PFSK-1 (cell line): ENCODE measurements at regions not wholly inside any gene's neighbourhood (a gene's known extent, or its start where the extent isn't known, plus 50 kb on each side); places are given as distances from the start of the nearest gene placed in this dataset.

Experiments
- FOXP2 ChIP-seq: optimal IDR thresholded peaks from 2 replicates; pipeline ENCODE3; 2011; ENCODE audit warnings: borderline replicate concordance, control low read depth, inconsistent platforms; ENCODE audit not compliant: insufficient read depth; ENCODE audit errors: extremely low read length, extremely low read depth
- POLR2AphosphoS5 ChIP-seq: IDR thresholded peaks from 2 replicates; pipeline ENCODE4 v1.6.1; 2012; ENCODE audit warnings: low read depth, mild to moderate bottlenecking, control low read depth, low read length, moderate library complexity
- REST ChIP-seq, 2 experiments: IDR thresholded peaks; 2 replicates each; pipeline versions ENCODE4 v1.6.1 to v1.8.0; 2011 to 2012; ENCODE audit warnings: low read depth in 2 of 2, low read length in 2 of 2, control low read depth in 1 of 2, inconsistent platforms in 1 of 2, mild to moderate bottlenecking in 1 of 2, moderate library complexity in 1 of 2; ENCODE audit not compliant: insufficient read depth in 1 of 2
- SIN3A ChIP-seq: IDR thresholded peaks from 2 replicates; pipeline ENCODE4 v1.6.1; 2012; ENCODE audit warnings: mild to moderate bottlenecking, low read length, moderate library complexity, borderline replicate concordance; ENCODE audit not compliant: insufficient read depth
- TAF1 ChIP-seq: IDR thresholded peaks from 2 replicates; pipeline ENCODE4 v1.6.1; 2012; ENCODE audit warnings: low read length, control low read depth, borderline replicate concordance; ENCODE audit not compliant: insufficient read depth

DNA sequence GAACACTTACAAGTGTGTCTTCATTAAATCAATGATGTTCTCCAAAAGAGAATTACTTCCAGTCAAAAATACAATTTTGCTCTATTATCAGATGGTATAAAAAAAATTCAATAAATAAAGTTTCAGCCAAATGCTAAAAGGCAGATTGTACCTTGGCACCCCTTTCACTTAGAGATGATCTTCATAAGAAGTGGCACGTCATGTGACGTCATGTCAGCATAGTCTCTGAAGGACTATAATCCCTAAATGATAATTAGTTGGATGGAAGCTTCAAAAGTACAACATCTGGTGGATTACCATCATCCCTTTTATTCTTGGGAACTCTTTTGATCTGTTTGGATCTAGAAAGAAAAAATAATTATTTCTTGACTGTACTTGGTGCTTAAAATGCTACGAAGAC is 335.5 kb upstream of the EDNRB start:
- TF ChIP-seq TAF1 (no peak), FOXP2 (no peak), POLR2AphosphoS5 (no peak), SIN3A (no peak)

- TF ChIP-seq TAF1 (no peak), REST (IDR thresholded peaks at IDR 0.05; ENCODE audit: insufficient read depth in 1 of 2, low read depth in 2 of 2, low read length in 2 of 2) (no peak), FOXP2 (no peak), POLR2AphosphoS5 (no peak), SIN3A (no peak)
Observed at GRCh38 chr13:78247362-78247761, 328.7 kb upstream of the EDNRB start.

DNA sequence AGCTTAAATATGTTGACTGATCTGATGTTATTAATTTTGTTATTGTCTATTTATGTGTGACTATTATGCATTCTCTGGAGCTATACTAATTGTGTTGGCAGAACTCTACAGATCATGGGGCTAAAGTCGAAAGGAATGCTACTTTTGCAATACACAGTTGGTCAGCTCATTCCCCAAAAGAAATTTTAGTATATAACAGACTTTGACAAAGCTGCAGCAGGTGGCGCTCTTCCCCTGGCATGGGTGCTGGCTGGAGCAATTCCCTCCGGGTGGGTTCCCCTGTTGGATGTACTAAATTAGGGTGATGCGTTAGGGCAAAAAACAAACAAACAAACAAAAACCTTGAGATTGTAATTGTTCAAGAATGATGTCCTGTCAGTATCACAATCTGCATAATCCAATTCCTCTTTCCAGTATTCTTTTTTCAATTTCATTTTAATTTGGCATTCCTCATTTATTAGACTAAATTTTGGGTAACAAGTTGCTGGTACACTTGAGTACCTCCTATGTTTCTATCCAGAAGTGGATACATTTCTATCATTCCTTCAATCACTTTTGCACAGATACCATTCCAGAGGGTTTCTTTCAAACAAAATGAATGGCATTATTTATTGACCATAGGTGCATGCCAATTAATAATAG is 322.8 kb upstream of the EDNRB start:
- TF ChIP-seq REST (IDR thresholded peaks at IDR 0.05; ENCODE audit: insufficient read depth in 1 of 2, low read depth in 2 of 2, low read length in 2 of 2) (no peak), FOXP2 (no peak), SIN3A (no peak), POLR2AphosphoS5 (no peak)

DNA sequence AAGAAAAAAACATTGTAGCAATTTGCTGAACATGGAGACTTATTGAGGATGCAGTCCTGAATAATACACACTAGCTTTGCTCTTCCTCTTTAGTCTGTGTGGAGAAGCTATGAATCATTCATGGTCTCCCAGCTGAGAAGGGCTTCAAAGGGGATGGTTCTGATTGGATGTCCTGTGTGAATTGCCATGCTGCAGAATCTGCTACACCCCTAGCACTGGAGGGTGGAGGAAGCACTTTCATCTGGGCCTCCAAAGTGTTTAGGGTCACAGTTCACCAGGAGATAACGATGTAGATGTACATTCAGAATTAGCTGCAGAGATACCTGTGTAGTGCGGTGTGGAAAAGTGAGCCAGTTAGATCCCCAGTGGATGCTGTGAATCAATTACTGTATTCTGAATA is 321.1 kb upstream of the EDNRB start:
- TF ChIP-seq POLR2AphosphoS5: no peak
- no peak for TF ChIP-seq REST (IDR thresholded peaks at IDR 0.05; ENCODE audit: insufficient read depth in 1 of 2, low read depth in 2 of 2, low read length in 2 of 2)
- TF ChIP-seq TAF1: no peak
- TF ChIP-seq FOXP2: no peak
- no peak for TF ChIP-seq SIN3A

DNA sequence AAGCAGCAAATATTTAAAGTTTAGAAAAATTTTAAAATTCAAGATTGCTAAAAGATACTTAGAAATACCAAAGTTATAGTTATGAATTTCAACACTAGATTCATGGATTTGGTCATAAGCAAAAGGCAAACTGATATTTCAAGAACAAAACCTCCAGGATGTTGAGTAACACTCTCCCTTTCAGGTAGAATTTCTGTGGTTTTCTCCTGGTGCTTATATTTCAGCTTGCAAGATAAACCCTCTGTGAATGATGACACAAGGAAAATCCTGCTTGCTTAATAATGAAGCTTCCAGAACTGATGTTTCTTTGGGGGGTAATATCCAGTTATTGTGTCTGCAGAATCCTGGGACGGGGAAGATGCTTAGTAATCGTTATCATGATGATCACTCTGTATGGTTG is 320.3 kb upstream of the EDNRB start:
- TF ChIP-seq POLR2AphosphoS5 (no peak), SIN3A (no peak), REST (IDR thresholded peaks at IDR 0.05; ENCODE audit: insufficient read depth in 1 of 2, low read depth in 2 of 2, low read length in 2 of 2) (no peak), TAF1 (no peak), FOXP2 (no peak)
